GM19324 (cell line): ENCODE measurements at regions not wholly inside any gene's neighbourhood (a gene's known extent, or its start where the extent isn't known, plus 50 kb on each side); places are given as distances from the start of the nearest gene placed in this dataset.
A peak's percentile ranks its signal among the peaks of the same experiment; 100 is the strongest.

Experiments used
- ATAC-seq: cut with Tn5 transposase; IDR thresholded peaks from one replicate; pipeline ENCODE4 v1.9.1; 2021; ENCODE audit warnings: mild to moderate bottlenecking, moderate library complexity; ENCODE audit not compliant: unreplicated experiment, low FRiP score

GRCh38 chr4:138706201-138706600, 309.4 kb upstream of the NOCT start:
- ATAC-seq = no peak

- no peak for ATAC-seq
Observed at GRCh38 chr4:138702190-138702824, 313.3 kb upstream of the NOCT start.

- no peak for ATAC-seq
Observed at GRCh38 chr4:138698641-138699040, 316.9 kb upstream of the NOCT start.

- ATAC-seq = no peak
Observed at GRCh38 chr4:138697851-138698250, 317.7 kb upstream of the NOCT start.

GRCh38 chr4:138696771-138697170, 318.8 kb upstream of the NOCT start:
- ATAC-seq = no peak

- ATAC-seq = no peak
Observed at GRCh38 chr4:138696058-138696457, 319.5 kb upstream of the NOCT start.

- ATAC-seq = no peak
Observed at GRCh38 chr4:138693526-138693925, 322.1 kb upstream of the NOCT start.

- ATAC-seq = no peak
Observed at GRCh38 chr4:138692411-138692810, 323.2 kb upstream of the NOCT start.

GRCh38 chr4:138689593-138689992, 326.0 kb upstream of the NOCT start:
- ATAC-seq = no peak

- ATAC-seq = no peak
Observed at GRCh38 chr4:138689187-138689586, 326.4 kb upstream of the NOCT start.

- ATAC-seq = no peak
Observed at GRCh38 chr4:138688408-138689085, 327.0 kb upstream of the NOCT start.

GRCh38 chr4:138686106-138686835, 329.3 kb upstream of the NOCT start:
- ATAC-seq = no peak

- ATAC-seq = no peak
Observed at GRCh38 chr4:138685316-138685715, 330.3 kb upstream of the NOCT start.

- peak; percentile 69 for ATAC-seq
Observed at GRCh38 chr4:138680989-138681604, 334.5 kb upstream of the NOCT start.

- no peak for ATAC-seq
Observed at GRCh38 chr4:138680256-138680655, 335.3 kb upstream of the NOCT start.

- no peak for ATAC-seq
Observed at GRCh38 chr4:138678985-138679746, 336.4 kb upstream of the NOCT start.

- no peak for ATAC-seq
Observed at GRCh38 chr4:138677748-138678147, 337.8 kb upstream of the NOCT start.

- no peak for ATAC-seq
Observed at GRCh38 chr4:138677212-138677611, 338.4 kb upstream of the NOCT start.

GRCh38 chr4:138675685-138676084, 339.9 kb upstream of the NOCT start:
- ATAC-seq = no peak

GRCh38 chr4:138674209-138674608, 341.4 kb upstream of the NOCT start:
- no peak for ATAC-seq

- no peak for ATAC-seq
Observed at GRCh38 chr4:138673053-138673452, 342.5 kb upstream of the NOCT start.
